HL-60 (cell line): ENCODE measurements at regions not wholly inside any gene's neighbourhood (a gene's known extent, or its start where the extent isn't known, plus 50 kb on each side); places are given as distances from the start of the nearest gene placed in this dataset.

Experiments used
- DNase-seq, 2 experiments: peaks; one replicate each; pipeline ENCODE4 v3.0.0-alpha.2; 2010 to 2020; ENCODE audit warnings: low read depth in 1 of 2, low spot score in 1 of 2
- H3K27ac ChIP-seq: fragments of 250-450 bp; sonication (Bioruptor Pico); replicated peaks from 2 replicates; pipeline ENCODE4 v1.5.1; 2020; ENCODE audit warnings: mild to moderate bottlenecking, moderate library complexity
- H3K27me3 ChIP-seq: fragments of 250-450 bp; sonication (Bioruptor Pico); 2 replicates; pipeline ENCODE4 v1.5.1; 2021; ENCODE audit warnings: mild to moderate bottlenecking, moderate library complexity; ENCODE audit not compliant: insufficient read depth, poor library complexity, severe bottlenecking
- H3K4me3 ChIP-seq: replicated peaks from 2 replicates; pipeline ENCODE4 v1.5.1; 2011; ENCODE audit warnings: mild to moderate bottlenecking, control low read depth, low read length; ENCODE audit not compliant: insufficient read depth
- CTCF ChIP-seq: IDR thresholded peaks from one replicate; pipeline ENCODE4 v1.5.1; 2011; ENCODE audit warnings: low read length, control low read depth, inconsistent platforms; ENCODE audit not compliant: insufficient read depth
- GABPA ChIP-seq: IDR thresholded peaks from 2 replicates; pipeline ENCODE4 v1.6.1; 2012; ENCODE audit warnings: low read depth
- POLR2AphosphoS5 ChIP-seq: IDR thresholded peaks from 2 replicates; pipeline ENCODE4 v1.6.1; 2012; ENCODE audit warnings: low read depth
- REST ChIP-seq: IDR thresholded peaks from 2 replicates; pipeline ENCODE4 v1.6.1; 2012; ENCODE audit warnings: low read depth; ENCODE audit not compliant: insufficient replicate concordance
- SPI1 ChIP-seq: IDR thresholded peaks from 2 replicates; pipeline ENCODE4 v1.6.1; 2012; ENCODE audit warnings: low read depth, mild to moderate bottlenecking, borderline replicate concordance

- Histone ChIP-seq H3K27ac (peak overlapping the region; percentile 46), H3K4me3 (no peak overlapping the region), H3K27me3 (no peaks in the 10 kb centered on the region)
- no peak for DNase-seq
- TF ChIP-seq REST (no peak), POLR2AphosphoS5 (no peak), CTCF (no peak), GABPA (no peak), SPI1 (no peak)
Observed at GRCh38 chr6:6801005-6801335, 212.4 kb downstream of the LY86 start.

- no peak for TF ChIP-seq GABPA
- no peak for TF ChIP-seq CTCF
- TF ChIP-seq SPI1, result no peak
- no peak for TF ChIP-seq POLR2AphosphoS5
- TF ChIP-seq REST, result no peak
- Histone ChIP-seq H3K27me3 (no peaks in the 10 kb centered on the region), H3K4me3 (no peak overlapping the region), H3K27ac (peak overlapping the region; percentile 46; the same call in 1 of the 2 replicates)
- DNase-seq, result no peak
Observed at GRCh38 chr6:6801635-6802218, 213.2 kb downstream of the LY86 start.

DNA sequence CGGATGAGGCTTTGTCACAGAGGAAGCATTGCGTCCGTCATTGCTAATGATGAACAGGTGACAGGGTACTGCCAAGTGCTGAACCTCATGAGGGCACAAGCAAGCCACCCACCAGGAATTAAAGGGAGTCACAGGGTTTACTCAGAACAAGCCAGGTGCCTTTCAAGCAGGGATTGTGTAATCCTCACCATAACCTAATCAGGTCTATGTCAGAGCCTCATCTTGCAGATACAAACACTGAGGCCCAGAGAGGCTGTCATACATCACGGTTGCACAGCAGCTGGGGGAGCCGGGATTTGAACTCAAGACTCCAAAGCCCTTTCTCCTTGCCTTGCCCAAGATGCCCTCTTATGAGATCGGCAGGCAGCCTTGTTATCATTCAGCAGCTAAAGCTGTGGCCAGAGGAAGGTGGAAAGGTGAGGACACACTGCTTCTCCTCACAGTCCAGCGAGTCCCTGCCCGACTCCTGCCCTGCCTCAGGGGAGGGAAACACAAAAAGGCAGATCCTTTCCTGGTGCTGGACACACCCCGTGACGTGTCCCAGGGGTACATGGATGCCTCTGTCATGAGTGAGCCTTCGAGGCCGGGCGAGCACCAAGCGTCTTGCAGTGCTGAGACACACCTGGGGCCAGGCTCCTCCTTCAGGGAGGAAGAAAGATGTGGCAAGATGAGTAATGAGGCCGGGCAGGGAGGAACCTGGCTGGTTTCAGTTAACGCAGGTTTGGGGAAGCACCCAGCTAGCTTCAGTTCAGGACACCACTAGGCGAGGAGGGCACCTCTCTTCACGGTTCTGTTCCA, 214.9 kb downstream of the LY86 start:
- no peak overlapping the region for H3K4me3 ChIP-seq
- DNase-seq, result peak; percentile 79 to 81
- H3K27ac ChIP-seq, result peak overlapping the region; percentile 54
- TF ChIP-seq GABPA (no peak), SPI1 (peak; percentile 49; the same call in 1 of the 2 replicates)
- no peaks in the 10 kb centered on the region for H3K27me3 ChIP-seq

DNA sequence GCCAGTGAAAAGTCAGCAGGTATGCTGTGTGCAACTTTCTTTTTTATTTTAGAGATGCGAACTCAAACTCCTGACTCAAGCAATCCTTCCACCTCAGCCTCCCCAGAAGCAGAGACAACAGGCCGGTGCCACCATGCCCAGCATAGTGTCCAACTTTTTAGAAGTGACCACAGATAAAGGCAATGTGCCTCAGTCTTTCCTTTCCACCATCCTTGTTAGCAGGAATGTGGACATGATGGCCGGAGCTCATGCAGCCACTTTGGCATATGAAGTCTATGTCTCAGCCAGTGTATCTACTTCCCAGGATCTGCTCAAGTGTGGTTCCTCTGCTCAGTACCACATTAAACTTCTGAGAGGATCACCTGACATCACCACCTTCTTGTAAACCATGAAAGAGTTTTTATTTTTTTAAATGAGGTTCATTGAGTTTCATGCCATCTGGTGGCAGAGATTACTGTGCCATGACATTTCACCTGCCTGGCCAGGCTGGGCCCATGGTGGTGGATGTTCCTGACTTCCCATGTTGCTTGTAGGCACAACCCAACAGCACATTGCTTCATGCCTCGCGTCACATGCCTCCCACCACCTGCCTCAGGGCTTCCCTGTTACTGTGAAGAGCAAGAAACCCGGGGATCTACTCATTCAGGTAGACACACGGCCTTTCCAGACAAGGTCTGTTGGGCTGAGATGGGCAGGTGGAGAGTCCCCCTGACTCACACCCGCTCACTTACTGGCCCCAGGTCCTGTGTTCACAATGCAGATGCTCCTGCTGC, 216.5 kb downstream of the LY86 start:
- H3K27ac ChIP-seq, result 0 out of 2 replicates have a peak overlapping the region, but pooled peaks have one; percentile 6

More for the DNA sequence above, 216.5 kb downstream of the LY86 start:
- Histone ChIP-seq H3K27me3 (no peaks in the 10 kb centered on the region), H3K4me3 (no peak overlapping the region)
- no peak for DNase-seq
- TF ChIP-seq SPI1 (no peak), GABPA (no peak), POLR2AphosphoS5 (no peak), CTCF (no peak), REST (no peak)
